Cardiac muscle cell (in vitro differentiated cells and primary cell): ENCODE measurements at regions not wholly inside any gene's neighbourhood (a gene's known extent, or its start where the extent isn't known, plus 50 kb on each side); places are given as distances from the start of the nearest gene placed in this dataset.

Experiments used
- DNase-seq, 2 donors: peaks; one replicate each; pipeline versions ENCODE4 v3.0.0 to v3.0.0-alpha.2; 2010 to 2017; ENCODE audit warnings: low read depth in 1 of 2, low spot score in 1 of 2
- H3K27ac ChIP-seq: fragments of 200-600 bp; sonication (generic); 2 replicates; pipeline ENCODE4 v1.5.1; 2016
- H3K27me3 ChIP-seq: fragments of 200-600 bp; sonication (generic); 2 replicates; pipeline ENCODE4 v1.6.0; 2016; ENCODE audit warnings: control low read depth
- H3K36me3 ChIP-seq: fragments of 200-600 bp; sonication (generic); 2 replicates; pipeline ENCODE4 v1.5.1; 2016; ENCODE audit warnings: control low read depth
- H3K4me1 ChIP-seq: fragments of 200-600 bp; sonication (generic); 2 replicates; pipeline ENCODE4 v1.8.1; 2017; ENCODE audit warnings: low read depth, mild to moderate bottlenecking, mixed run types
- H3K4me3 ChIP-seq: fragments of 200-600 bp; sonication (generic); 2 replicates; pipeline ENCODE4 v1.5.1; 2016; ENCODE audit warnings: mild to moderate bottlenecking
- H3K9me3 ChIP-seq: fragments of 200-600 bp; sonication (generic); 2 replicates; pipeline ENCODE4 v1.5.1; 2017; ENCODE audit warnings: low read depth, mild to moderate bottlenecking, control low read depth
- TF ChIP-seq, protein P1 (sequence below): IDR thresholded peaks from 2 replicates; pipeline ENCODE4 v1.5.1; 2012; ENCODE audit warnings: low read depth, mild to moderate bottlenecking, low read length

DNA sequence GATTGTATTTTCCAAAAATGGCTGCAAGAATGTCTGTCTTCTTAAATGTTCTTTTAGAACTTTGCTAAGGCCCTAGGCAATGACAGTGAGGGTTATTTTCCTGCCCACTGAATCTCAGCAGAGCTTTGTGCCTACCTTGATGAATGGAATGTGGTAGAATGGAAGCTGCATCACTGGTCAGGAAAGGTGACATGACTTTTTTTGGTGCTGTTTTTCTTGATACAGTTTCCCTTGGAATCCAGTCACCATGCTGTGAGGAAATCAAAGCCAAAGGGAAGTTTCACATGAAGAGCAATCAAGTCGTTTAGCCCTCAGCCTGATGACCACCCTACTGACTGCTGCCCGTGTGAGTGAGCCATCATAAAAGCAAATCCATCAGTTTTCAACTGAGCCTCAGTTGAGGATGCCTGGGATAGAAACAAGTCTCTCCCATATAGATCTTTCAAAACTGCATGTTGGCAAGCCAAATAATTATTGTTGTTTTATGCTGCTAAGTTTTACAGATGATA, 886.0 kb upstream of the FBXO33 start:
- no peak overlapping the region for H3K27ac ChIP-seq
- H3K36me3 ChIP-seq: no peaks in the 10 kb centered on the region
- no peaks in the 10 kb centered on the region for H3K9me3 ChIP-seq
- H3K4me1 ChIP-seq: no peaks in the 10 kb centered on the region
- TF ChIP-seq, protein P1, sequence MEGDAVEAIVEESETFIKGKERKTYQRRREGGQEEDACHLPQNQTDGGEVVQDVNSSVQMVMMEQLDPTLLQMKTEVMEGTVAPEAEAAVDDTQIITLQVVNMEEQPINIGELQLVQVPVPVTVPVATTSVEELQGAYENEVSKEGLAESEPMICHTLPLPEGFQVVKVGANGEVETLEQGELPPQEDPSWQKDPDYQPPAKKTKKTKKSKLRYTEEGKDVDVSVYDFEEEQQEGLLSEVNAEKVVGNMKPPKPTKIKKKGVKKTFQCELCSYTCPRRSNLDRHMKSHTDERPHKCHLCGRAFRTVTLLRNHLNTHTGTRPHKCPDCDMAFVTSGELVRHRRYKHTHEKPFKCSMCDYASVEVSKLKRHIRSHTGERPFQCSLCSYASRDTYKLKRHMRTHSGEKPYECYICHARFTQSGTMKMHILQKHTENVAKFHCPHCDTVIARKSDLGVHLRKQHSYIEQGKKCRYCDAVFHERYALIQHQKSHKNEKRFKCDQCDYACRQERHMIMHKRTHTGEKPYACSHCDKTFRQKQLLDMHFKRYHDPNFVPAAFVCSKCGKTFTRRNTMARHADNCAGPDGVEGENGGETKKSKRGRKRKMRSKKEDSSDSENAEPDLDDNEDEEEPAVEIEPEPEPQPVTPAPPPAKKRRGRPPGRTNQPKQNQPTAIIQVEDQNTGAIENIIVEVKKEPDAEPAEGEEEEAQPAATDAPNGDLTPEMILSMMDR: no peak
- H3K4me3 ChIP-seq: no peak overlapping the region
- H3K27me3 ChIP-seq: no peaks in the 10 kb centered on the region
- DNase-seq: no peak

DNA sequence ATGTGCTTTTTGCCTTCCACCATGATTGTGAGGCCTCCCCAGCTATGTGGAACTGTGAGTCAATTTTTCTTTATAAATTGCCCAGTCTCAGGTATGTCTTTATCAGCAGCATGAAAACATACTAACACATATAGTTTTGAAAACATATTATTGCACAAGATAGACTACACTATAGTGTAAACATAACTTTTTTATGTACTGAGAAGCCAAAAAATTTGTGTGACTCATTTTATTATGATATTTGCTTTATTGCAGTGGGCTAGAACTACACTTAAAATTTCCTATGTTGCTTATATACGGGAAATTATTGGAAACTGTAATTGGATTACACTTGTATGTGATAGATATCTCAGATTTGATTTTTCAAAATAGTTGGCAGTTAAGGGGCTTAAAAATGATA, 885.5 kb upstream of the FBXO33 start:
- TF ChIP-seq, protein P1: no peak
- Histone ChIP-seq H3K27me3 (no peaks in the 10 kb centered on the region), H3K9me3 (no peaks in the 10 kb centered on the region), H3K4me1 (no peaks in the 10 kb centered on the region), H3K4me3 (no peak overlapping the region), H3K36me3 (no peaks in the 10 kb centered on the region), H3K27ac (no peak overlapping the region)
- no peak for DNase-seq

GRCh38 chr14:40312296-40312695, 880.1 kb upstream of the FBXO33 start:
- no peak for DNase-seq
- H3K36me3 ChIP-seq: no peaks in the 10 kb centered on the region
- no peaks in the 10 kb centered on the region for H3K4me1 ChIP-seq
- H3K27me3 ChIP-seq: no peaks in the 10 kb centered on the region
- TF ChIP-seq, protein P1: no peak
- no peak overlapping the region for H3K27ac ChIP-seq
- H3K4me3 ChIP-seq: no peak overlapping the region
- H3K9me3 ChIP-seq: no peaks in the 10 kb centered on the region

- TF ChIP-seq, protein P1: no peak
Observed at GRCh38 chr14:40309124-40309523, 876.9 kb upstream of the FBXO33 start.

GRCh38 chr14:40308240-40308639, 876.0 kb upstream of the FBXO33 start:
- H3K27ac ChIP-seq: no peak overlapping the region
- no peaks in the 10 kb centered on the region for H3K9me3 ChIP-seq
- TF ChIP-seq, protein P1: no peak
- no peak overlapping the region for H3K4me3 ChIP-seq
- no peaks in the 10 kb centered on the region for H3K36me3 ChIP-seq
- H3K27me3 ChIP-seq: no peaks in the 10 kb centered on the region
- no peaks in the 10 kb centered on the region for H3K4me1 ChIP-seq
- no peak for DNase-seq

More at GRCh38 chr14:40309124-40309523, 876.9 kb upstream of the FBXO33 start:
- H3K4me1 ChIP-seq: no peaks in the 10 kb centered on the region
- DNase-seq: no peak
- H3K4me3 ChIP-seq: no peak overlapping the region
- no peaks in the 10 kb centered on the region for H3K9me3 ChIP-seq
- H3K27me3 ChIP-seq: no peaks in the 10 kb centered on the region
- H3K27ac ChIP-seq: no peak overlapping the region
- H3K36me3 ChIP-seq: no peaks in the 10 kb centered on the region

DNA sequence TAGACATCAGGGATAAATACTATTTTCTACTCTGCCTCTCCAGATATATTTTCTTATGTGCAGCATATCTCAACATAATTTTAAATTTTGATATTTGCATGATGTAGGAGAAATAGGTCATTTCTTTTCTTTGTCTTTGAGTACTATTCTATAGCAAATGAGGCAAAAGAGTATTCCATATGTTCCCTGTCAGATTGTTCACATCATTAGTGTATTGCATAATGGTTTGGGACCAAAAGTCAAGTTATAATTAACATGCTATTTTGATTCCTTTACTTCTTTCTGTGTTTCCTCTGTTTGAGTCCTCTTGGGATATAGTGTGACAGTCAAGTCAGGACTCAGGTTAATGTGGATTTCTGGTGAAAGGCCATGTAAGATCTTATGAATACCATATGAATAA, 864.6 kb upstream of the FBXO33 start:
- no peak for DNase-seq
- no peaks in the 10 kb centered on the region for H3K36me3 ChIP-seq
- no peaks in the 10 kb centered on the region for H3K27me3 ChIP-seq
- H3K27ac ChIP-seq: no peak overlapping the region
- no peaks in the 10 kb centered on the region for H3K4me1 ChIP-seq
- no peaks in the 10 kb centered on the region for H3K9me3 ChIP-seq
- TF ChIP-seq, protein P1: no peak
- H3K4me3 ChIP-seq: no peak overlapping the region
